ENCODE measurements at regions not wholly inside any gene's neighbourhood (a gene's known extent, or its start where the extent isn't known, plus 50 kb on each side); places are given as distances from the start of the nearest gene placed in this dataset.
"Not testable (repeated sequence)": the region's sequence is repeated elsewhere in the genome, so short reads cannot be mapped to it uniquely, and the experiment has no call there.

GRCh38 chr4:93918856-93919255, 90.3 kb downstream of the ATOH1 start:
- Histone ChIP-seq H3K4me3 (no peak overlapping the region), H3K36me3 (no peaks in the 10 kb centered on the region), H3K9me3 (no peaks in the 10 kb centered on the region), H3K27ac (no peak overlapping the region), H3K27me3 (no peaks in the 10 kb centered on the region), H3K4me1 (no peaks in the 10 kb centered on the region)
- 76 to 87% (median 81%) methylated on average over 2 of the region's 2 CpGs for WGBS, 5 donors
- TF ChIP-seq POLR2AphosphoS5 (IDR thresholded peaks at IDR 0.05) (no peak), CTCF (IDR thresholded peaks at IDR 0.05) (no peak), EP300 (IDR thresholded peaks at IDR 0.05) (no peak), POLR2A (IDR thresholded peaks at IDR 0.05) (no peak)
- intact Hi-C loops (cut with DNase I; ENCODE audit: low total_unique reads): no loop called here
- DNase-seq: no peak

- H3K4me3 ChIP-seq; H3K27ac ChIP-seq; H3K27me3 ChIP-seq; intact Hi-C loops (cut with DNase I; ENCODE audit: low total_unique reads); DNase-seq; H3K36me3 ChIP-seq; H3K4me1 ChIP-seq: not testable (repeated sequence)
- 69 to 98% (median 95%) methylated on average over 2 of the region's 2 CpGs for WGBS, 5 donors
- H3K9me3 ChIP-seq: peaks cover 0 to 12% (median 7%) of the 10 kb centered on the region in 4 donors
Measured at GRCh38 chr4:93923570-93923969, 95.0 kb downstream of the ATOH1 start.

- Histone ChIP-seq H3K36me3 (no peaks in the 10 kb centered on the region), H3K27ac (no peak overlapping the region), H3K27me3 (no peaks in the 10 kb centered on the region), H3K4me1 (no peaks in the 10 kb centered on the region), H3K9me3 (no peaks in the 10 kb centered on the region), H3K4me3 (no peak overlapping the region)
- no peak for DNase-seq
- TF ChIP-seq POLR2A (IDR thresholded peaks at IDR 0.05): no peak
- no peak for TF ChIP-seq CTCF (IDR thresholded peaks at IDR 0.05)
- no peak for TF ChIP-seq POLR2AphosphoS5 (IDR thresholded peaks at IDR 0.05)
- TF ChIP-seq EP300 (IDR thresholded peaks at IDR 0.05): no peak
- intact Hi-C loops (cut with DNase I; ENCODE audit: low total_unique reads): no loop called here
Measured at GRCh38 chr4:93947286-93947685, 118.7 kb downstream of the ATOH1 start.

GRCh38 chr4:93950239-93950638, 121.7 kb downstream of the ATOH1 start:
- H3K27me3 ChIP-seq; H3K27ac ChIP-seq; H3K36me3 ChIP-seq; H3K4me3 ChIP-seq; H3K4me1 ChIP-seq; DNase-seq; intact Hi-C loops (cut with DNase I; ENCODE audit: low total_unique reads): not testable (repeated sequence)
- H3K9me3 ChIP-seq: peaks cover 0 to 15% (median 3%) of the 10 kb centered on the region in 4 donors
- 49 to 92% (median 71%) methylated on average over 4 of the region's 4 CpGs for WGBS, 5 donors

GRCh38 chr4:93957186-93957585, 128.6 kb downstream of the ATOH1 start:
- H3K4me1 ChIP-seq: no peaks in the 10 kb centered on the region
- TF ChIP-seq CTCF (IDR thresholded peaks at IDR 0.05) (no peak), EP300 (IDR thresholded peaks at IDR 0.05) (no peak), POLR2A (IDR thresholded peaks at IDR 0.05) (no peak), POLR2AphosphoS5 (IDR thresholded peaks at IDR 0.05) (no peak)
- intact Hi-C loops (cut with DNase I; ENCODE audit: low total_unique reads): no loop called here
- DNase-seq: no peak
- H3K27me3 ChIP-seq: no peaks in the 10 kb centered on the region
- 85 to 100% (median 93%) methylated on average over 1 of the region's 1 CpG for WGBS, 5 donors
- H3K36me3 ChIP-seq: no peaks in the 10 kb centered on the region
- H3K27ac ChIP-seq: no peak overlapping the region
- peaks cover 0 to 15% (median 6%) of the 10 kb centered on the region in 4 donors for H3K9me3 ChIP-seq
- H3K4me3 ChIP-seq: no peak overlapping the region

GRCh38 chr4:93960450-93960849, 131.9 kb downstream of the ATOH1 start:
- Histone ChIP-seq H3K36me3 (no peaks in the 10 kb centered on the region), H3K27me3 (no peaks in the 10 kb centered on the region), H3K4me3 (no peak overlapping the region), H3K9me3 (peaks cover 0 to 7% (median 0%) of the 10 kb centered on the region in 4 donors), H3K27ac (no peak overlapping the region), H3K4me1 (no peaks in the 10 kb centered on the region)
- TF ChIP-seq POLR2AphosphoS5 (IDR thresholded peaks at IDR 0.05) (no peak), POLR2A (IDR thresholded peaks at IDR 0.05) (no peak), EP300 (IDR thresholded peaks at IDR 0.05) (no peak), CTCF (IDR thresholded peaks at IDR 0.05) (no peak)
- intact Hi-C loops (cut with DNase I; ENCODE audit: low total_unique reads): no loop called here
- no peak for DNase-seq
